Common myeloid progenitor, CD34-positive (primary cell): ENCODE measurements at regions not wholly inside any gene's neighbourhood (a gene's known extent, or its start where the extent isn't known, plus 50 kb on each side); places are given as distances from the start of the nearest gene placed in this dataset.

Source experiments
- CTCF ChIA-PET: fragments of 350-600 bp; sonication (Branson Sonifier 250); formaldehyde crosslinking; loops from one replicate; lab custom pipeline; 2021; ENCODE audit warnings: antibody characterized with exemption; lab: Charles Lee
- POLR2A ChIA-PET: fragments of 350-600 bp; sonication (Branson Sonifier 250); formaldehyde crosslinking; loops from one replicate; lab custom pipeline; 2021; ENCODE audit warnings: antibody characterized with exemption; lab: Charles Lee
- DNase-seq, 3 donors: peaks; one replicate each; pipeline versions ENCODE4 v3.0.0 to v3.0.0-alpha.2; 2013
- H3K27ac ChIP-seq, 2 experiments: 1 replicate in 1 of 2; 2 replicates in 1 of 2; pipeline ENCODE4 v1.7.0; 2013; ENCODE audit warnings: inconsistent platforms in 2 of 2, low read length in 2 of 2, mild to moderate bottlenecking in 2 of 2, low read depth in 1 of 2, moderate library complexity in 1 of 2; ENCODE audit not compliant: severe bottlenecking in 2 of 2, insufficient read depth in 1 of 2, poor library complexity in 1 of 2
- H3K27me3 ChIP-seq, 5 experiments: replicated peaks in 2 of 5; 1 replicate in 3 of 5; 2 replicates in 2 of 5; pipeline versions ENCODE4 v1.6.1 to v1.7.0; 2013; ENCODE audit warnings: low read length in 4 of 5, mild to moderate bottlenecking in 2 of 5, moderate library complexity in 2 of 5, inconsistent platforms in 1 of 5; ENCODE audit not compliant: insufficient read depth in 5 of 5, control insufficient read depth in 4 of 5
- H3K36me3 ChIP-seq, 4 experiments: 1 replicate in 2 of 4; 2 replicates in 2 of 4; pipeline versions ENCODE4 v1.6.1 to v1.7.0; 2013; ENCODE audit warnings: low read length in 3 of 4, control low read depth in 1 of 4, mild to moderate bottlenecking in 1 of 4; ENCODE audit not compliant: control insufficient read depth in 4 of 4, insufficient read depth in 4 of 4
- H3K4me1 ChIP-seq, 4 experiments: 1 replicate in 3 of 4; 2 replicates in 1 of 4; pipeline versions ENCODE4 v1.6.1 to v1.7.1; 2013; ENCODE audit warnings: low read length in 3 of 4, mild to moderate bottlenecking in 3 of 4, control low read depth in 1 of 4, inconsistent platforms in 1 of 4, moderate library complexity in 1 of 4; ENCODE audit not compliant: control insufficient read depth in 4 of 4, insufficient read depth in 4 of 4; ENCODE audit errors: control extremely low read depth in 1 of 4
- H3K4me3 ChIP-seq, 7 experiments: 1 replicate in 4 of 7; 2 replicates in 3 of 7; pipeline versions ENCODE4 v1.5.1 to v1.7.0; 2013; ENCODE audit warnings: mild to moderate bottlenecking in 7 of 7, low read length in 6 of 7, moderate library complexity in 6 of 7, inconsistent platforms in 2 of 7, low read depth in 2 of 7, control low read depth in 1 of 7; ENCODE audit not compliant: insufficient read depth in 4 of 7, control insufficient read depth in 1 of 7; ENCODE audit errors: extremely low read depth in 1 of 7
- H3K9me3 ChIP-seq, 5 experiments: 1 replicate in 4 of 5; 2 replicates in 1 of 5; pipeline versions ENCODE4 v1.6.1 to v1.7.1; 2013; ENCODE audit warnings: low read length in 4 of 5, mild to moderate bottlenecking in 2 of 5, inconsistent platforms in 1 of 5, low read depth in 1 of 5, moderate library complexity in 1 of 5; ENCODE audit not compliant: control insufficient read depth in 4 of 5, insufficient read depth in 2 of 5; ENCODE audit errors: control extremely low read depth in 1 of 5
- WGBS: methylation state at CpG from one replicate; pipeline ENCODE4 v1.1.5; 2013; ENCODE audit not compliant: insufficient coverage; 5-methylcytosine and 5-hydroxymethylcytosine counted together

- ChIA-PET POLR2A (no interaction called here), CTCF (no interaction called here)
- no peaks in the 10 kb centered on the region for H3K27me3 ChIP-seq
- no peaks in the 10 kb centered on the region for H3K36me3 ChIP-seq
- peaks cover 7 to 47% (median 12%) of the 10 kb centered on the region in 5 experiments for H3K9me3 ChIP-seq
- H3K4me3 ChIP-seq = no peak overlapping the region
- WGBS = no CpG with 5 or more reads among the region's 1 CpG
- DNase-seq = no peak
- peaks cover 0 to 11% (median 3%) of the 10 kb centered on the region in 4 experiments for H3K4me1 ChIP-seq
- no peak overlapping the region for H3K27ac ChIP-seq
These were observed 176.1 kb downstream of the TXNL1 start for GRCh38 chr18:56462276-56462675.

GRCh38 chr18:56461151-56461550, 177.2 kb downstream of the TXNL1 start:
- no peak overlapping the region for H3K4me3 ChIP-seq

GRCh38 chr18:56460581-56460980, 177.8 kb downstream of the TXNL1 start:
- peaks cover 6 to 43% (median 9%) of the 10 kb centered on the region in 5 experiments for H3K9me3 ChIP-seq
- DNase-seq = peak; percentile 3 to 69 (median 61)
- no peak overlapping the region for H3K27ac ChIP-seq
- WGBS = 0% methylated on average over 2 of the region's 3 CpGs
- ChIA-PET CTCF (no interaction called here), POLR2A (no interaction called here)
- no peak overlapping the region for H3K4me3 ChIP-seq
- no peaks in the 10 kb centered on the region for H3K27me3 ChIP-seq
- no peaks in the 10 kb centered on the region for H3K36me3 ChIP-seq
- peaks cover 0 to 14% (median 3%) of the 10 kb centered on the region in 4 experiments for H3K4me1 ChIP-seq

More at GRCh38 chr18:56461151-56461550, 177.2 kb downstream of the TXNL1 start:
- Histone ChIP-seq H3K9me3 (peaks cover 7 to 47% (median 12%) of the 10 kb centered on the region in 5 experiments), H3K27ac (no peak overlapping the region), H3K4me1 (peaks cover 0 to 14% (median 3%) of the 10 kb centered on the region in 4 experiments), H3K36me3 (no peaks in the 10 kb centered on the region), H3K27me3 (no peaks in the 10 kb centered on the region)
- WGBS = 100% methylated on average over 1 of the region's 1 CpG
- DNase-seq = no peak
- CTCF ChIA-PET = no interaction called here
- POLR2A ChIA-PET = no interaction called here

- no peaks in the 10 kb centered on the region for H3K36me3 ChIP-seq
- 96% methylated on average over 10 of the region's 13 CpGs for WGBS
- H3K4me1 ChIP-seq = peaks cover 0 to 14% (median 3%) of the 10 kb centered on the region in 4 experiments
- ChIA-PET CTCF (no interaction called here), POLR2A (no interaction called here)
- H3K27ac ChIP-seq = no peak overlapping the region
- H3K27me3 ChIP-seq = no peaks in the 10 kb centered on the region
- no peak overlapping the region for H3K4me3 ChIP-seq
- no peak for DNase-seq
- peaks cover 0 to 29% (median 4%) of the 10 kb centered on the region in 5 experiments for H3K9me3 ChIP-seq
These were observed 179.4 kb downstream of the TXNL1 start for GRCh38 chr18:56458770-56459712.

- WGBS = no CpG with 5 or more reads among the region's 2 CpGs
- no peak overlapping the region for H3K27ac ChIP-seq
- peaks cover 0 to 1% (median 0%) of the 10 kb centered on the region in 5 experiments for H3K9me3 ChIP-seq
- no peaks in the 10 kb centered on the region for H3K36me3 ChIP-seq
- no peak overlapping the region for H3K4me3 ChIP-seq
- ChIA-PET CTCF (no interaction called here), POLR2A (no interaction called here)
- H3K4me1 ChIP-seq = peaks cover 0 to 14% (median 2%) of the 10 kb centered on the region in 4 experiments
- no peak for DNase-seq
- no peaks in the 10 kb centered on the region for H3K27me3 ChIP-seq
These were observed 182.5 kb downstream of the TXNL1 start for GRCh38 chr18:56455874-56456273.

GRCh38 chr18:56455141-56455540, 183.3 kb downstream of the TXNL1 start:
- Histone ChIP-seq H3K36me3 (no peaks in the 10 kb centered on the region), H3K4me3 (no peak overlapping the region), H3K27me3 (no peaks in the 10 kb centered on the region), H3K4me1 (peaks cover 0 to 8% (median 0%) of the 10 kb centered on the region in 4 experiments), H3K27ac (no peak overlapping the region), H3K9me3 (no peaks in the 10 kb centered on the region)
- ChIA-PET CTCF (no interaction called here), POLR2A (no interaction called here)
- WGBS = no CpG with 5 or more reads among the region's 2 CpGs
- DNase-seq = no peak

- no peaks in the 10 kb centered on the region for H3K27me3 ChIP-seq
- H3K4me1 ChIP-seq = peaks cover 0 to 7% (median 0%) of the 10 kb centered on the region in 4 experiments
- H3K27ac ChIP-seq = no peak overlapping the region
- no CpG with 5 or more reads among the region's 3 CpGs for WGBS
- no peak overlapping the region for H3K4me3 ChIP-seq
- DNase-seq = no peak
- no peaks in the 10 kb centered on the region for H3K9me3 ChIP-seq
- no peaks in the 10 kb centered on the region for H3K36me3 ChIP-seq
- ChIA-PET CTCF (no interaction called here), POLR2A (no interaction called here)
These were observed 184.8 kb downstream of the TXNL1 start for GRCh38 chr18:56453631-56454030.
